Parathyroid adenoma (tissue), 2 donors: ENCODE measurements at regions not wholly inside any gene's neighbourhood (a gene's known extent, or its start where the extent isn't known, plus 50 kb on each side); places are given as distances from the start of the nearest gene placed in this dataset.

ENCODE experiments used
- H2AFZ ChIP-seq: fragments of 300-600 bp; sonication (generic); one replicate; pipeline ENCODE4 v1.7.0; 2017; ENCODE audit warnings: antibody characterized with exemption, mild to moderate bottlenecking
- H3K27ac ChIP-seq: fragments of 300-600 bp; sonication (generic); one replicate; pipeline ENCODE4 v1.7.0; 2017
- H3K27me3 ChIP-seq: fragments of 300-600 bp; sonication (generic); one replicate; pipeline ENCODE4 v1.7.0; 2017; ENCODE audit warnings: low read length; ENCODE audit not compliant: control insufficient read depth, insufficient read depth
- H3K36me3 ChIP-seq: fragments of 300-600 bp; sonication (generic); one replicate; pipeline ENCODE4 v1.7.0; 2017; ENCODE audit warnings: low read length; ENCODE audit not compliant: control insufficient read depth, insufficient read depth
- H3K4me1 ChIP-seq: fragments of 300-600 bp; sonication (generic); one replicate; pipeline ENCODE4 v1.7.0; 2017; ENCODE audit warnings: control low read depth
- H3K4me2 ChIP-seq: fragments of 300-600 bp; sonication (generic); one replicate; pipeline ENCODE4 v1.7.0; 2017; ENCODE audit warnings: low read length
- H3K4me3 ChIP-seq: fragments of 300-600 bp; sonication (generic); one replicate; pipeline ENCODE4 v1.7.0; 2017; ENCODE audit warnings: low read depth, low read length
- H3K79me2 ChIP-seq: fragments of 300-600 bp; sonication (generic); one replicate; pipeline ENCODE4 v1.7.0; 2017; ENCODE audit warnings: control low read depth
- H3K9ac ChIP-seq: fragments of 300-600 bp; sonication (generic); one replicate; pipeline ENCODE4 v1.7.0; 2017; ENCODE audit warnings: mild to moderate bottlenecking
- H3K9me3 ChIP-seq: fragments of 300-600 bp; sonication (generic); one replicate; pipeline ENCODE4 v1.7.0; 2017; ENCODE audit warnings: low read length; ENCODE audit not compliant: control insufficient read depth
- TF ChIP-seq, protein P1 (sequence below): fragments of 300-600 bp; sonication (generic); IDR thresholded peaks from one replicate; pipeline ENCODE4 v1.7.0; 2017; ENCODE audit warnings: antibody characterized with exemption, mild to moderate bottlenecking
- donor health status: primary hyperparathyroidism.

DNA sequence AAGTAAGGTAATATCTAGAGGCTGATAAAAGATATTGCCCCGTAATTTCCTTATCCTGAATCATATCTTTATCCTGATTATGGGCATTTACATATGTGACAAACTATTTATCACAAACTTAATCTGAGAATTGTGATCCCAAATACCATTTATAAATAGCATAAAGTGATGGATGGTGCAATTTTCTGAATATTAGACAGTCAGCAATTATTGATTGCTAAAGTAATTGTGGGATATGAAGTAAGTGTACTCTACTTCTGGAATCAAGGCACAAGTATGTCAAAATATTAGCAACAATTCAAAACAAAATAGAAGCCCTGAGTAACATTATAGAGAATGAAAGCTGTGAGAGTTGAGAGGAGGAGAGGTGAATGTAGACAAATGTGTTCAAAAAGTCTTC lies 361.9 kb upstream of the CDH6 start:
- Histone ChIP-seq H3K9ac (no peak overlapping the region), H3K27ac (no peak overlapping the region), H3K4me2 (no peak overlapping the region), H3K4me3 (no peak overlapping the region), H3K9me3 (no peaks in the 10 kb centered on the region), H3K79me2 (no peaks in the 10 kb centered on the region), H3K36me3 (no peaks in the 10 kb centered on the region), H2AFZ (no peak overlapping the region), H3K27me3 (no peaks in the 10 kb centered on the region), H3K4me1 (no peaks in the 10 kb centered on the region)
- TF ChIP-seq, protein P1, sequence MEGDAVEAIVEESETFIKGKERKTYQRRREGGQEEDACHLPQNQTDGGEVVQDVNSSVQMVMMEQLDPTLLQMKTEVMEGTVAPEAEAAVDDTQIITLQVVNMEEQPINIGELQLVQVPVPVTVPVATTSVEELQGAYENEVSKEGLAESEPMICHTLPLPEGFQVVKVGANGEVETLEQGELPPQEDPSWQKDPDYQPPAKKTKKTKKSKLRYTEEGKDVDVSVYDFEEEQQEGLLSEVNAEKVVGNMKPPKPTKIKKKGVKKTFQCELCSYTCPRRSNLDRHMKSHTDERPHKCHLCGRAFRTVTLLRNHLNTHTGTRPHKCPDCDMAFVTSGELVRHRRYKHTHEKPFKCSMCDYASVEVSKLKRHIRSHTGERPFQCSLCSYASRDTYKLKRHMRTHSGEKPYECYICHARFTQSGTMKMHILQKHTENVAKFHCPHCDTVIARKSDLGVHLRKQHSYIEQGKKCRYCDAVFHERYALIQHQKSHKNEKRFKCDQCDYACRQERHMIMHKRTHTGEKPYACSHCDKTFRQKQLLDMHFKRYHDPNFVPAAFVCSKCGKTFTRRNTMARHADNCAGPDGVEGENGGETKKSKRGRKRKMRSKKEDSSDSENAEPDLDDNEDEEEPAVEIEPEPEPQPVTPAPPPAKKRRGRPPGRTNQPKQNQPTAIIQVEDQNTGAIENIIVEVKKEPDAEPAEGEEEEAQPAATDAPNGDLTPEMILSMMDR = no peak

DNA sequence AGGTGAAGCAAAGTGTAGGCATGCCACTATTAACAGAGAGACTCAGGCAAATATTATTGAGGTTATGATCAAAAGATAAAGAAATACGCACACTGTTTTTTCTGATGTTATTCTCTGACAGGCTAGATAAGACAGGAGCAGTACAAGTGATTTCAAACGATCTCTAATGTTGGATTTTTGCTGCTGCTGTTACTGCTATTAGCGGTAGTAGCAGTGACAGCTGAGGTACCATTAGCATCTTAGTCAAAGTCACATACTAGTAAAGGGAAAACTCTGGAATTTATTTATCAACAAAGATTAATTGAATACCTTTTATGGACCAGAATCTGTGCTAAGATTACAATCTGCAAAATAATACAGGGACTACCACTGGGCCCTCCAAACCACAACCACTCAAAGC lies 362.4 kb upstream of the CDH6 start:
- Histone ChIP-seq H3K27me3 (no peaks in the 10 kb centered on the region), H3K36me3 (no peaks in the 10 kb centered on the region), H3K79me2 (no peaks in the 10 kb centered on the region)

DNA sequence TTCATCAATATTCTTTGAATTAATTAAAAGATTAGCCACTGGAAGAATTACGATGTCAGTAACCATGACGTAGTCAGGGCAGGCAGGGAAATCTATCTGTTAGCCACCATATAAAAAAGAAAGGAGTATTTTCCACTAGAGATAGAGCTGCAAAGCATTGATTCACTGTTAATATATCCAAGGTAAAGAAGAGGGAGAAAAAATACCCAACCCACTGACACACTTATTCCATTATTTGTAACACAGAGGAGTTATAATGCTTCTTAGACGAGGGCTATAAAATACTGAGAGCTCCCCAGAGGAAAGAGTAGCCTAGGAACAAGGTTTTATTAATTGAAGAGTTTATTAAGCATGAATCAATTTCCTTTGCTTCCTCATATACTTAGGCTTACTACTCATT lies 382.2 kb upstream of the CDH6 start:
- TF ChIP-seq, protein P1 = no peak
- Histone ChIP-seq H3K27ac (no peak overlapping the region), H3K4me2 (no peak overlapping the region), H3K79me2 (no peaks in the 10 kb centered on the region), H3K36me3 (no peaks in the 10 kb centered on the region), H3K9me3 (no peaks in the 10 kb centered on the region), H3K27me3 (no peaks in the 10 kb centered on the region), H3K4me3 (no peak overlapping the region), H2AFZ (no peak overlapping the region), H3K4me1 (no peaks in the 10 kb centered on the region), H3K9ac (no peak overlapping the region)

More for the DNA sequence above, 362.4 kb upstream of the CDH6 start:
- Histone ChIP-seq H3K9me3 (no peaks in the 10 kb centered on the region), H3K4me3 (no peak overlapping the region), H2AFZ (no peak overlapping the region), H3K4me2 (no peak overlapping the region), H3K4me1 (no peaks in the 10 kb centered on the region), H3K9ac (no peak overlapping the region), H3K27ac (no peak overlapping the region)
- TF ChIP-seq, protein P1 = no peak

DNA sequence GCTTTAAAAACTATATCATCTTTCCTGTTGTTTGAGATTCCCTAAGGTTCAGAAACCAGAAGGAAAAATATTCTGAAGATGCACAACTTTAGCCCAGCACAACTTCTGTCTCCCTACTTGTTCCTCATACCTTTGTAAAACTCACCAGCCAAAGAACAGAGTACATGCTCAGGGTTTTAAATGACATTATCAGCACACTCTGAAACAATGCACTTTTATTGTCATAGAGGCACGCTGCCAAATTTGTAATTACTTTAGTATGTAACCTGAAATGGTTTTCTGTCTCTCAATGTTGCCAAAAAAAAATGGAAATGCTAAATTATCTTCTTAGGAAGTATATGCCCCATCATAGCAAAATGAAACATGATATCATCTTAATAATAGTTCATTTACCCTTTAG lies 383.6 kb upstream of the CDH6 start:
- H3K4me3 ChIP-seq = no peak overlapping the region
- TF ChIP-seq, protein P1 = no peak
- H2AFZ ChIP-seq = no peak overlapping the region
- H3K9me3 ChIP-seq = no peaks in the 10 kb centered on the region
- no peaks in the 10 kb centered on the region for H3K27me3 ChIP-seq
- no peak overlapping the region for H3K4me2 ChIP-seq
- H3K4me1 ChIP-seq = no peaks in the 10 kb centered on the region
- H3K36me3 ChIP-seq = no peaks in the 10 kb centered on the region
- H3K27ac ChIP-seq = no peak overlapping the region
- H3K9ac ChIP-seq = no peak overlapping the region
- H3K79me2 ChIP-seq = no peaks in the 10 kb centered on the region

DNA sequence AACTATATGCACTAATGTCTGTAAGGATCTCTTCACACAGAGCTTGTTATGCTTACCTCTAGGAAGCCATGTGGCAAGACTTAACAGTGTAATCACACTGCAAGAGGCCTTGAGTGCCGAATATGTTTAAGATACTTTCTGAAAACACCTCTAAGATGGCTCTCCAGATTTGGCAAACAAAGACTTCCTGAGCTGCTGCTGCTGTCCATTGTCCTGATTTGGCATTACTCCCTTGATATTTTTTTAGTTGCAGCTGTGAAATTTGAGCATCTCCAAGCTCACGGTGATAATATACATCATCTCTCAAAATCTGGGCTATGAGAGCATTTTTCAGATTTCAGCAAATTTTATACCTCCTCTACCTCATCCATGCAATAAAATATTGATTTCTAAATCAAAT lies 384.5 kb upstream of the CDH6 start:
- H3K27ac ChIP-seq = no peak overlapping the region
- H3K9ac ChIP-seq = no peak overlapping the region
- no peak overlapping the region for H3K4me3 ChIP-seq
- H3K79me2 ChIP-seq = no peaks in the 10 kb centered on the region
- H3K36me3 ChIP-seq = no peaks in the 10 kb centered on the region
- H3K9me3 ChIP-seq = no peaks in the 10 kb centered on the region
- H3K4me2 ChIP-seq = no peak overlapping the region
- no peaks in the 10 kb centered on the region for H3K4me1 ChIP-seq
- H2AFZ ChIP-seq = no peak overlapping the region
- TF ChIP-seq, protein P1 = no peak
- no peaks in the 10 kb centered on the region for H3K27me3 ChIP-seq
